Right renal cortex interstitium (tissue), 3 donors: ENCODE measurements at regions not wholly inside any gene's neighbourhood (a gene's known extent, or its start where the extent isn't known, plus 50 kb on each side); places are given as distances from the start of the nearest gene placed in this dataset.

Source experiments
- DNase-seq, 3 donors: peaks; one replicate each; pipeline ENCODE4 v3.0.0-alpha.2; 2013; ENCODE audit warnings: low read depth in 3 of 3, low spot score in 2 of 3

DNA sequence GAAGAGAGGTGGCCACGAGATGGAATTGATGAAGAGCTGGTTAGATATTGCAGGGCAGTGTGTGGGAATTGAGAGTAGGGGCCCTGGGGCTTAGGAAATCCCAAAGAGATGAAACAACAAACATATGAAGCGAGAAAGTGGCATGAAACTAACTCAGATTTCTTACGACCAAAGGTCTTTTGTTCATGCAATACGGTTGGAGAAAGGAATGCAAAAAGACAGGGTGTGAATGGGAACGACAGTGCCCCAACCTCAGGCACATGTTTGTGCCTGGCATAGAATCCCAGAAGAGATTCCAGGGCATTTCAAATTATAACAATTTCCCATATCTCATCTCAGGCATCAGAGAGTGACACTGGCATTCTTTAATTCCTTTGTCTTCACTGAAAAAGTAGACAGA lies 199.2 kb downstream of the ACTL7B start:
- no peak for DNase-seq

- no peak for DNase-seq
These were observed 200.0 kb downstream of the ACTL7B start for GRCh38 chr9:108655818-108656217.

GRCh38 chr9:108654566-108654965 lies 201.2 kb downstream of the ACTL7B start:
- DNase-seq, result no peak

DNA sequence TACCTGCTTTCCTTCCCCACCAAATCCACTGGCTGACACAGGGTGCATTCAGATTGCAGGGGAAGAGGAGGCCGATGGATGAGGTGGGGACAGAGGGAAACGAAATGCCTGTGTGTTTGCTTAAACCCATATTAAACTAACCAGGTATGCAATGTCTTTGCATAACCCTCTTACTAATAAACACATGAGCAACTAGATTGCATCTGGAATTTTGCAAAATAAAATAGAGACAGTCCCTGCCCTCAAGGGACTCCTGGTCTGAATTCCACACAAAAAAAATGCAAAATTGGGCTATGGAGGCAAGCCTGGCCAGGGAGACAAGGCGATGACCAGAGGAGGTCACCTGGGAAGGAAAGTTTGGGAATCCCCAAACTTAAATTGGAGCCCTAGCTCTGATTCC lies 202.9 kb downstream of the ACTL7B start:
- no peak for DNase-seq

DNA sequence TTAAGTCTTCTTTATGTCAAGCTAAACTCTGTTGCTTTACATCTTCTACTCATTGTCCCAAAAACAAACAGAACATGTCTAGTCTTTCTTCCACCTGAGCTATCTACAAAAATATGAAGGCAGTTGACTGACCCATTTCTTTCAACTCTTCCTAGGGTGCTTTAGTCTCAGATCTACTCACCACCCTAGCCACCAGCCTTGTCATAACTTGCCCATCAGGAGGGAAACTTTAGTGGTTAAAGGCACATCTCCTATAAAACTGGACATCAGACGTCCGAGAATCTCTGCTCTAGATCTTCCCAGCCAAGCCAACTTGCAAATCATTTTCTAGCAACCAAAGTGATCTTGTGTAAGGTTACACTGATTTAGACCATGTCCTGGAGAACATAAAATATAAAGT lies 205.0 kb downstream of the ACTL7B start:
- no peak for DNase-seq

- DNase-seq, result no peak
These were observed 210.3 kb downstream of the ACTL7B start for GRCh38 chr9:108645520-108645919.

DNA sequence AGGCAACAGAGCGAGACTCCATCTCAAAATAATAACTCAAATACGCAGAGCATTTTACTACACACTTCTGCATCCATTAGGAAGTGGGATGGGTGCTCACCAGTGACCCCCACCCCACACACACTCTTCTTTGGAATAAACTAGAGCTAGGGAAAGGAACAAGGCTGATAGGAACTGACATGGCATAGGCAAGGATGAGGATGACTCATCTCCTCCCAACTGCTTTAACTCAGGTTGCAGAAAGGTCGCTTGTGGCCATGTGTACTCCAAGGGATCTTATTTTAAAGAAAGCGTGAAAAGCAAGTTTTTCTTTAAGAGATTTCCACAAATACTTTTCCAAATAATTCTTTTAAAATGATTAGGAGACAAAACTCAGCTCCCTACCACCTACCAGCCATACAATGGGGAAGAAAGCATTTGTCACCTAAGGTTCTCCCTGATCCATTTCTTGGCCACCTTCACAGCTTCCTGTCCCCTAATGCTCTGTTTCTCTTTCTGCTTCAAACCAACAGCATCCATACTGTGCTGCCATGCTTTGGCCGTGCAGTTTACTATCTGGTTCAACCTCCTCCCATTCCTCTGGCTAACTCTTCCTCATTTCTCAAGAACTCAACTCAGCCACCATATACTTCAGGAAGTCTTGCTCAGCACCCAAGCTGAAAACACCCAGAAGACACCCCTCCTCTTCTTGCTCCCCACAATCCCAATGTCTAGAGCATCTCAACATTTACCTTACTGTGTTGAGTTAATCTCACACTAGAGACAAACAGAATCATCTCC lies 211.9 kb downstream of the ACTL7B start:
- no peak for DNase-seq

DNA sequence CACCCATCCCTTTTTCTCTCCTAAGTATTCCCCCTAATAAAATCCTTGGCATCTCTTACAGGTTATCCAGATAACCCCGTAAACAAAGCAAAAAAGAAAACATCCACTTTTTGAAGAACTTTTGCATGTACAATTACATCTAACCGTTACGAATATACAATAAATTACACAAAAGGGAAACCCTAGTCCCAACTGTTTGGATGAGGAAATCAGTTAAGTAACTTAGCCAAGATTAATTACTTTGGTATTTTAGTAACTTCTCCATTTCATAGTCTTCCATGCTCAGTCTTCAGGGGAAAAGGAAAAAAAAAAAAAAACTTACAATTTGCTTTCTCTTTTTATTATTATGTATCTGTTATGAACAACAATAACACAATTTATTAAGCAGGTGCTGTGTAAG lies 212.9 kb downstream of the ACTL7B start:
- no peak for DNase-seq

DNA sequence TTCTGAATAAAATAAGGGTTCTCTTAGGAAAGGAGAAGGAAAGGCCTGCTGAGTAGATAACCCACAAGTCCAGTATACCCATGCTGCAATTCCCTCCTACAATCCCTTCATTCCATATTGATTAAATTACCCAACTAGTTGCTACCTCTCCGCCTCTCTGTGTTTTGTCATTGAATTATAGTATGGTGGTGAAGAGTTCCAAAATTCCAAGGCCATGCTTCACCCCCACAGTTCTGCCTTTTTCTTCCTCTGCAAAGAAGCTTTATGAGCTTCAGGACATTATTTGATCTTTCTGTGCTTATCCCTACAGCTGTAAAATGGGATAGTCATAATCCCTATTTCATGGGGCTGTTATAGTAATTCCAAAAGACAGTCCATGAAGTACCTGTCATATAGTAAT lies 215.6 kb downstream of the ACTL7B start:
- DNase-seq, result no peak

DNA sequence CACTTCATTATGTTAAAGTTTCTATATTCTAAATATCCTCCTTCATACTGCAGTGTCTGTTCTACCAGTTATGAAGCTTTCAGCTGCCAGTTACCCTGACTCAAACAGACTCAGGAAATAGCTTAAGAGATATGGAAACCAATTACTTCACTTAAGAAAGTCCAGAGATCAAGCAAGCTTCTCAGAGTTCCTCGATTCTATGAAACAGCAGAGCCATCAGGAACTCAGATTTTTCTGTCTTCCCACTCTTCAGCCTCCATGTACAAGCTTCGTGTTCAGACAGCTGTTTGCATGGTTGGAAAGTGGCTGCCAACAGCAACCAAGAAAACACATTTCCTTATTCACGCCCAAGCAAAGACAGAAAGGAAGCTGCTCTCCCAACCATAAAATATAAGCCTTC lies 216.1 kb downstream of the ACTL7B start:
- DNase-seq, result no peak

DNA sequence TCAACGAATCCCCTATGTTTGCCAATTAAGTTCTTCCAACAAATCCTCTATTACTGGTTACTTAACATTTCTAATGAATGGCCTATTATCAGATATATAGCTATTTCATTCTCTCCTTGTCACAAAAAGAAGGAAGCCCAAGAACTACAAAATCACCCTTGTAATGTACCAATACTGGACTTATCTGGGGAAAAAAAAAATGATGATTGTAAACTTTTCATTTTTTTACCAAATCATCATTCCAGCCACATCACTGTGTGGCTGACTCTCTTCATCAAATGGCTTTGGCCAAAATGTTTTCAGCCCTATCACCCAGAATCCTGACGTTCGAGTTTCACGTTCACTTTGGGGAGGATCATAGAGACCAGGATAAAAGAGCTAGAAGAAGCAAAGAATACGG lies 216.7 kb downstream of the ACTL7B start:
- DNase-seq, result no peak

- no peak for DNase-seq
These were observed 218.4 kb downstream of the ACTL7B start for GRCh38 chr9:108637340-108637739.

DNA sequence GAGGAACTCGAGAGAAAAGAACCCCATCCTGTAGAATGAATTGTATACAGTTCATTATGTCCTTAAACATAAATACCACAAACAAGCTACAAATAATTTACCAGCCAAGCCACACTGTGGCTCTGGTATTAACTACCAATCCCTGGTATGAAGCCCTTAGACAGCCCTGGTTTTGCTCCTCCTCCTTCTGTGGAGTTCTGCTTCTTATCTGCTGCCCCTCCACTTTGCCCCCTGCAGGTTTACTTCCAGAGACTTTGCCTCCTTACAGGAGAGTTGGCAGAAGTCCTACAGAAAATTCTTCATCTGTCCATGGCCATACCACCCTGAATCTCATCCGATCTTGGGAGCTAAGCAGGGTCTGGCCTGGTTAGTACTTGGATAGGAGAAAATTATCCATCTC lies 219.8 kb downstream of the ACTL7B start:
- DNase-seq, result no peak

- no peak for DNase-seq
These were observed 220.9 kb downstream of the ACTL7B start for GRCh38 chr9:108634672-108635462.

DNA sequence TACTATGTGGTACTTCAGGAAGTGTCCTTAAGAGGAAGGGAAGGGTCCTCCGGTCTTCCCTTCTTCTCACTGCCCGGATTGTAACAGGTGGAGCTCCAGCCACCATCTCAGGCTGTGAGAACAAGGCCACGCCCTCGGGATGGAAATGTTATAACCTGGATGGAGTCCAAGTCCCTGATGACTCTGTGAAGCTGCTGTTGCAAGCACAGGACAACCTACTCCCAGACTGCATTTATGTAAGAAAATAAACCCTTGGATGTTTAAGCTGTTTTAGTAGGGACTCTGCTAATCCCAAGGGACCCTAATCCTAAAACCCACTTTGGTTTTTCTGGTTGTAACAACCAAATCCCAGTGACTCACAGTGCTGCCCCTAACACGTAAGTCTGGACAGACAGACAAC lies 221.6 kb downstream of the ACTL7B start:
- DNase-seq, result no peak

DNA sequence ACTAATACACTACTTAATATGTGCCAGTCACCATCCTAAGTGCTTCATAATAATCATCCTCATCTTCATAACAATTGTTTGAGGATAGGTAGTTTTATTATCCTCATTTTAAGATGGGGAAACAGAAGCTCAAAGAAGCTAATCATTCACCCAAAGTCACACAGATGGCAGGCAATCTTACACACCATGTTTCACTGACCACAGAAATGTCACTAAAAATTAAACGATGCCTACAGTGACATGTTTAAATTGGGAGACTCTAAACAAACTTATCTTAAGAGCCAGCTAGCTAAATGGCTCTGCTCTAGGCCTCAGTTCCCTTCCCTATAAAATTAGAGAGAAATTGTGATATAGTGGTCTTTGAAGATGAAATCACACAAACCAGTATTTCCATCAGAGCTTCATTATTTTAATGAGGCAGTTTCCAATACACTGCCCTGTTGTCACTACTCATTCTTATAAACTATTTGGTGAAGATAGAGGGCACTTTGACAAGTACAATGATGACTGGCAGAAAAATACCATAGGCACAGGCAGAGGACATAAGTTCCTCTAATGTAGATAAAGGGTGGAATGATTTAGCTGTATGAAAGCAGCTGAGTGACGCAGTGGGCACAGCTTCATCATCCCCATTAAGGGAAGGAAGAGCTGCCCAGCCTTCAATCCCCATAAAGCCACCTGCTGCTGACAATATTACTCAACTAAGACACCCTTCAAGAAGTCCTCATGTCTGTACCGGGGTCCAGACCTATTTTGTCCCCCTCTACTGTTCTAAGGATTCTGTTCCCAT lies 224.1 kb downstream of the ACTL7B start:
- no peak for DNase-seq

DNA sequence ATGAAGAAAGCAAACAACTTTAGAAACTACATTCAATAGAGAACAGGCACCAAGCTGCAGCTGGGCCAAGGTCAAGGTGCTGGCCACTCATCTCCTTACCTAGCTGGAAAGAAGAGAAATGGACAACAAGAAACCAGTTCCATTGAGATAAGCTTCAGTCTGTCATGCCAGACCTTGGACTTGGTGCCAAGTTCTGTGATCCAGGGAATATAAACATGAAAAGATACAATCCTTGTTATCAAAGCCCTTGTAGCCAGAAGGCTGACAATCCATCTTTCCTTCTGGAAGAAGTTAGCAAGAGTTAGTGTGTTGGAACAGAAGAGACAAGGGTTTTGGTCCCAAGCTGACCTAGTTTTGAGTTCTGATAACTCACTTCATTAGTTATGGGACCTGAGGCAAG lies 227.5 kb downstream of the ACTL7B start:
- DNase-seq, result no peak

GRCh38 chr9:108626743-108627142 lies 229.0 kb downstream of the ACTL7B start:
- DNase-seq, result no peak

GRCh38 chr9:108621991-108622855 lies 233.6 kb downstream of the ACTL7B start:
- DNase-seq, result no peak

DNA sequence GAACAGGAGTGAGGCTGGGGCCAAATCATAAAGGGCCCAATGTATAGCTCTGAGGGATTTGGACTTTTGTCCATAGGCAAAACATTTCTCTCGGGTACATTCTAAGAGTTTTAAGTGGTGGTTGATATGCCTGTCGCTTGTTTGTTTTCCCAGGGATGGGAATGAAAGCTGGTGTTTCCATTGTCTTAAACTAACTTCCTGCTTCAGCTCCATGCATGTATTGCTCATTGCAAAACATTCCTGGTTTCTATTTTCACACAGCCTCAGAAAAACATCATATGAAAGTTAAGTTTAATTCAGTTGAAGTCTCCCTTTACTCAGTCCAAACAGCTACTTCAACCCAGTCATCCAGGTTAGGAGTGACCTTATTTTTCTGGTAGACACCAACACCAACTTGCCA lies 235.0 kb downstream of the ACTL7B start:
- DNase-seq, result no peak
